ENCODE measurements at regions not wholly inside any gene's neighbourhood (a gene's known extent, or its start where the extent isn't known, plus 50 kb on each side); places are given as distances from the start of the nearest gene placed in this dataset.

DNA sequence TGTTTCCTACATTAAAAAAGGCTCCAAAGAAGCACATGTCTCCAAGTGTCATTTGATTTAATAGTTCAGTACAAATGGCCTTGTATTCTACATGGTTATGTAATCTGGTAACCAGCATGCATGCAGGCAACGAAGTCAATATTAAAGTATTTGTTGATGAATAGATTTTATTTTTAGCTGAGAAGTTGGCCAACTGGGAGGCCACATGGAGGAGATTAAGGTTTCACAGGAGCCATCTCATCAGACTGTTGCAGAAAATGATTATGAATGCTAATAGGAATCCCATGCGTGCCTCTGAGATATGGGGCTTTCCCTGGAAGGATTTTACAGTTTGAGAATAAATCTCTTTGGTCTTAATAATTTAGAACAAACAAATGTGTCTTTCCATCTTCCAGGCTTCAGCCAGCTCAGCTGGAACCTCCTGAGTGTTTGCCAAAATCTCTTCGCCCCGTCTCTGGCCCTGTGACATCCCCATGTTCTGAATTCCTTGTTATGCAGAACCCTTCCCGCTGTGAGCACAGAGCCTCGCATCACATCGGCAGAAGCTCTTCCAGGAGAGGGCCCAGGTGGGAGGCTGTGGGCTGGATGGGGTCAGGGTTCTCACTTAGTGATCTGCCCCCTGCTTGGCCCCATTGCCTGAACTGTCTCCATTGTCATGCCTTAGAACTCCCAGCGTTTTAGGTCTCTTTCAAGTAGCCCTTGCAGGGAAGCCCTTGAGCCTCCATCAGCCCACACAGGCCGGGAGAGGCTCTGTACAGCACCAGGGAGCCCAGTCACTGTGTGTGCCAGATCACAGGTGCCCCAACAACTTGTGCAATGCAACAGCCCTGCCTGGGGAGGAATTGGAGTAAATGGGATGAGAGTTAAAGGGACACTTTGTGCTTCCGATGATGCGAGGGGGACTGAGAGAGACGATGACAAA lies 190.5 kb upstream of the TWIST2 start:
- TF ChIP-seq, protein P1, sequence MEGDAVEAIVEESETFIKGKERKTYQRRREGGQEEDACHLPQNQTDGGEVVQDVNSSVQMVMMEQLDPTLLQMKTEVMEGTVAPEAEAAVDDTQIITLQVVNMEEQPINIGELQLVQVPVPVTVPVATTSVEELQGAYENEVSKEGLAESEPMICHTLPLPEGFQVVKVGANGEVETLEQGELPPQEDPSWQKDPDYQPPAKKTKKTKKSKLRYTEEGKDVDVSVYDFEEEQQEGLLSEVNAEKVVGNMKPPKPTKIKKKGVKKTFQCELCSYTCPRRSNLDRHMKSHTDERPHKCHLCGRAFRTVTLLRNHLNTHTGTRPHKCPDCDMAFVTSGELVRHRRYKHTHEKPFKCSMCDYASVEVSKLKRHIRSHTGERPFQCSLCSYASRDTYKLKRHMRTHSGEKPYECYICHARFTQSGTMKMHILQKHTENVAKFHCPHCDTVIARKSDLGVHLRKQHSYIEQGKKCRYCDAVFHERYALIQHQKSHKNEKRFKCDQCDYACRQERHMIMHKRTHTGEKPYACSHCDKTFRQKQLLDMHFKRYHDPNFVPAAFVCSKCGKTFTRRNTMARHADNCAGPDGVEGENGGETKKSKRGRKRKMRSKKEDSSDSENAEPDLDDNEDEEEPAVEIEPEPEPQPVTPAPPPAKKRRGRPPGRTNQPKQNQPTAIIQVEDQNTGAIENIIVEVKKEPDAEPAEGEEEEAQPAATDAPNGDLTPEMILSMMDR (IDR thresholded peaks at IDR 0.05; ENCODE audit: borderline replicate concordance, extremely low read depth, low read length, poor library complexity, severe bottlenecking) = no peak
- TF ChIP-seq EZH2 (IDR thresholded peaks at IDR 0.05; ENCODE audit: borderline replicate concordance, low read depth, low read length, severe bottlenecking) = no peak

All from DND-41 (cell line).